NOMO-1 (cell line): ENCODE measurements at regions not wholly inside any gene's neighbourhood (a gene's known extent, or its start where the extent isn't known, plus 50 kb on each side); places are given as distances from the start of the nearest gene placed in this dataset.

Experiments
- DNase-seq, 2 experiments: peaks; one replicate each; lab custom pipeline; 2025; ENCODE audit not compliant: unreplicated experiment in 2 of 2; lab: John Stamatoyannopoulos, UW

GRCh38 chr7:77484785-77485184 is 52.3 kb upstream of the PTPN12 start:
- DNase-seq = no peak

GRCh38 chr7:77482015-77482414 is 55.1 kb upstream of the PTPN12 start:
- peak; percentile 62 to 94 for DNase-seq

- no peak for DNase-seq
These were observed 55.5 kb upstream of the PTPN12 start for GRCh38 chr7:77481615-77482014.

GRCh38 chr7:77480102-77480627 is 56.9 kb upstream of the PTPN12 start:
- DNase-seq = peak; percentile 68 to 91

- no peak for DNase-seq
These were observed 57.5 kb upstream of the PTPN12 start for GRCh38 chr7:77479536-77480088.

- no peak for DNase-seq
These were observed 60.2 kb upstream of the PTPN12 start for GRCh38 chr7:77476871-77477270.

- peak in 1 of 2 experiments; percentile 26 for DNase-seq
These were observed 59.0 kb upstream of the GSAP start for GRCh38 chr7:77475181-77475580.

GRCh38 chr7:77474756-77475155 is 58.6 kb upstream of the GSAP start:
- DNase-seq = no peak

- peak; percentile 82 to 100 for DNase-seq
These were observed 57.3 kb upstream of the GSAP start for GRCh38 chr7:77473229-77474005.

GRCh38 chr7:77469927-77470326 is 53.8 kb upstream of the GSAP start:
- DNase-seq = no peak

GRCh38 chr7:77467408-77467807 is 51.3 kb upstream of the GSAP start:
- peak; percentile 49 to 53 for DNase-seq

GRCh38 chr7:77466450-77466849 is 50.3 kb upstream of the GSAP start:
- DNase-seq = peak; percentile 72 to 98
